GM23338 (cell line): ENCODE measurements at regions not wholly inside any gene's neighbourhood (a gene's known extent, or its start where the extent isn't known, plus 50 kb on each side); places are given as distances from the start of the nearest gene placed in this dataset.

Experiments used
- ATAC-seq: fragments of 200-7000 bp; cut with Tn5 transposase; 3 replicates; pipeline ENCODE4 v1.9.1; 2020
- DNase-seq: peaks from one replicate; pipeline ENCODE4 v3.0.0-alpha.2; 2015; ENCODE audit warnings: low spot score
- H2AFZ ChIP-seq: fragments of 200-600 bp; sonication (generic); 2 replicates; pipeline ENCODE4 v1.8.0; 2016; ENCODE audit warnings: antibody characterized with exemption, mild to moderate bottlenecking, moderate library complexity
- H3F3A ChIP-seq: fragments of 200-600 bp; sonication (generic); replicated peaks from 2 replicates; pipeline ENCODE4 v1.8.0; 2017; ENCODE audit warnings: antibody characterized with exemption, mixed run types, low read depth
- H3K27ac ChIP-seq: fragments of 200-600 bp; sonication (generic); 2 replicates; pipeline ENCODE4 v1.6.1; 2016; ENCODE audit warnings: low read depth
- H3K27me3 ChIP-seq: fragments of 200-600 bp; sonication (generic); 2 replicates; pipeline ENCODE4 v1.8.0; 2016; ENCODE audit warnings: mild to moderate bottlenecking, mixed run types, moderate library complexity; ENCODE audit not compliant: insufficient read depth
- H3K36me3 ChIP-seq: fragments of 200-600 bp; sonication (generic); 2 replicates; pipeline ENCODE4 v1.8.0; 2016; ENCODE audit warnings: mild to moderate bottlenecking; ENCODE audit not compliant: insufficient read depth
- H3K4me1 ChIP-seq: fragments of 200-600 bp; sonication (generic); 2 replicates; pipeline ENCODE4 v1.8.0; 2016; ENCODE audit warnings: mild to moderate bottlenecking, moderate library complexity; ENCODE audit not compliant: insufficient read depth
- H3K4me2 ChIP-seq: fragments of 200-600 bp; sonication (generic); 2 replicates; pipeline ENCODE4 v1.7.1; 2017; ENCODE audit warnings: mixed run types
- H3K4me3 ChIP-seq: fragments of 200-600 bp; sonication (generic); 2 replicates; pipeline ENCODE4 v1.6.1; 2016; ENCODE audit warnings: mixed run types
- H3K79me2 ChIP-seq: fragments of 200-600 bp; sonication (generic); replicated peaks from 2 replicates; pipeline ENCODE4 v1.8.0; 2017; ENCODE audit warnings: mild to moderate bottlenecking; ENCODE audit not compliant: insufficient read depth
- H3K9me2 ChIP-seq: fragments of 200-600 bp; sonication (generic); 2 replicates; pipeline ENCODE4 v1.8.0; 2017; ENCODE audit not compliant: insufficient read depth
- H4K20me1 ChIP-seq: fragments of 200-600 bp; sonication (generic); replicated peaks from 2 replicates; pipeline ENCODE4 v1.8.0; 2017; ENCODE audit warnings: mild to moderate bottlenecking; ENCODE audit not compliant: insufficient read depth
- H3K27ac Mint-ChIP-seq: 2 replicates; pipeline ENCODE4 v1.8.0; 2020; ENCODE audit warnings: inconsistent platforms, mild to moderate bottlenecking, moderate library complexity, mixed read lengths
- H3K27me3 Mint-ChIP-seq: 3 replicates; pipeline ENCODE4 v1.8.0; 2022; ENCODE audit warnings: low read depth, mild to moderate bottlenecking, moderate library complexity, mixed read lengths, inconsistent platforms; ENCODE audit not compliant: insufficient read depth, poor library complexity
- H3K36me3 Mint-ChIP-seq: 3 replicates; pipeline ENCODE4 v1.8.0; 2021; ENCODE audit warnings: low read depth, mild to moderate bottlenecking, inconsistent platforms, moderate library complexity, mixed read lengths
- H3K4me1 Mint-ChIP-seq: 3 replicates; pipeline ENCODE4 v1.8.0; 2020; ENCODE audit warnings: mild to moderate bottlenecking, inconsistent platforms, mixed read lengths
- H3K4me3 Mint-ChIP-seq: 3 replicates; pipeline ENCODE4 v1.8.0; 2021; ENCODE audit warnings: moderate library complexity, mild to moderate bottlenecking, inconsistent platforms, mixed read lengths
- H3K9me3 Mint-ChIP-seq: 3 replicates; pipeline ENCODE4 v1.8.0; 2020; ENCODE audit warnings: moderate library complexity, mild to moderate bottlenecking, inconsistent platforms, mixed read lengths
- CTCF ChIP-seq, 2 experiments: fragments of 200-600 bp in 1 of 2; sonication (generic) in 1 of 2; conservative IDR thresholded peaks; 2 replicates each; pipeline versions ENCODE4 v1.5.1 to v1.6.1; 2016 to 2017; ENCODE audit warnings: antibody characterized with exemption in 2 of 2, low read depth in 2 of 2, mild to moderate bottlenecking in 2 of 2, moderate library complexity in 1 of 2
- EZH2phosphoT487 ChIP-seq: fragments of 200-600 bp; sonication (generic); IDR thresholded peaks from one replicate; pipeline ENCODE4 v1.8.1; 2018; ENCODE audit warnings: antibody characterized with exemption; ENCODE audit not compliant: unreplicated experiment
- JUNB ChIP-seq: IDR thresholded peaks from one replicate; pipeline ENCODE4 v1.6.1; 2016; ENCODE audit warnings: antibody characterized with exemption; ENCODE audit not compliant: unreplicated experiment
- NANOG ChIP-seq: IDR thresholded peaks from 2 replicates; pipeline ENCODE4 v1.6.1; 2016; ENCODE audit warnings: antibody characterized with exemption, borderline replicate concordance
- POLR2AphosphoS5 ChIP-seq: IDR thresholded peaks from 2 replicates; pipeline ENCODE4 v1.6.1; 2016; ENCODE audit warnings: antibody characterized with exemption, low read depth
- REST ChIP-seq: IDR thresholded peaks from one replicate; pipeline ENCODE4 v1.6.1; 2018; ENCODE audit warnings: antibody characterized with exemption; ENCODE audit not compliant: unreplicated experiment
- STAT1 ChIP-seq: IDR thresholded peaks from one replicate; pipeline ENCODE4 v1.6.1; 2016; ENCODE audit warnings: antibody characterized with exemption; ENCODE audit not compliant: unreplicated experiment
- ZNF331 ChIP-seq: fragments of 250-450 bp; sonication (Bioruptor Pico); IDR thresholded peaks from 2 replicates; pipeline ENCODE4 v1.5.0; 2020; ENCODE audit warnings: low read depth, mild to moderate bottlenecking, moderate library complexity
- ZNF462 ChIP-seq: fragments of 250-450 bp; sonication (Bioruptor Pico); IDR thresholded peaks from 2 replicates; pipeline ENCODE4 v1.5.0; 2020; ENCODE audit warnings: mild to moderate bottlenecking, moderate library complexity

- no peaks in the 10 kb centered on the region for H4K20me1 ChIP-seq
- peaks cover 3% of the 10 kb centered on the region; the same call in 1 of the 2 replicates for H3K36me3 ChIP-seq
- DNase-seq (no peak), ATAC-seq (no peak)
- Mint-ChIP-seq H3K4me1 (peaks cover 10% of the 10 kb centered on the region; the same call in 2 of the 3 replicates), H3K36me3 (peaks cover 4% of the 10 kb centered on the region; the same call in 2 of the 3 replicates), H3K9me3 (peaks cover 8% of the 10 kb centered on the region), H3K27ac (no peak overlapping the region), H3K27me3 (peaks cover 2% of the 10 kb centered on the region), H3K4me3 (no peak overlapping the region)
- H3K9me2 ChIP-seq, result peaks cover 10% of the 10 kb centered on the region; the same call in 1 of the 2 replicates
- no peaks in the 10 kb centered on the region for H3K79me2 ChIP-seq
- H3K4me1 ChIP-seq, result peaks cover 11% of the 10 kb centered on the region; the same call in 1 of the 2 replicates
- TF ChIP-seq STAT1 (no peak), CTCF (conservative IDR thresholded peaks at IDR 0.05; ENCODE audit: low read depth in 2 of 2) (no peak)
- H3K4me3 ChIP-seq, result no peak overlapping the region
- H3F3A ChIP-seq, result no peaks in the 10 kb centered on the region
- no peaks in the 10 kb centered on the region for H3K27me3 ChIP-seq
- no peak overlapping the region for H3K4me2 ChIP-seq
- H3K27ac ChIP-seq, result no peak overlapping the region
- H2AFZ ChIP-seq, result 0 out of 2 replicates have a peak overlapping the region, but pooled peaks have one; percentile 7
Observed at GRCh38 chr10:33506838-33507661, 172.6 kb upstream of the NRP1 start.

GRCh38 chr10:33506391-33506790 is 171.9 kb upstream of the NRP1 start:
- Histone ChIP-seq H3K27ac (no peak overlapping the region), H3K9me2 (peaks cover 10% of the 10 kb centered on the region), H3F3A (no peaks in the 10 kb centered on the region), H4K20me1 (no peaks in the 10 kb centered on the region), H3K79me2 (no peaks in the 10 kb centered on the region), H3K4me1 (peaks cover 11% of the 10 kb centered on the region; the same call in 1 of the 2 replicates), H3K36me3 (peaks cover 3% of the 10 kb centered on the region; the same call in 1 of the 2 replicates), H3K27me3 (no peaks in the 10 kb centered on the region), H2AFZ (no peak overlapping the region), H3K4me3 (no peak overlapping the region), H3K4me2 (no peak overlapping the region)
- Mint-ChIP-seq H3K36me3 (peaks cover 7% of the 10 kb centered on the region), H3K27me3 (peaks cover 2% of the 10 kb centered on the region), H3K4me1 (peaks cover 10% of the 10 kb centered on the region; the same call in 2 of the 3 replicates), H3K27ac (no peak overlapping the region), H3K4me3 (no peak overlapping the region), H3K9me3 (peaks cover 11% of the 10 kb centered on the region)
- ATAC-seq, result no peak
- DNase-seq, result no peak
- TF ChIP-seq REST, result no peak
- no peak for TF ChIP-seq JUNB
- no peak for TF ChIP-seq ZNF331 (CRISPR knock-in tag)
- TF ChIP-seq STAT1, result no peak
- no peak for TF ChIP-seq NANOG
- no peak for TF ChIP-seq POLR2AphosphoS5
- TF ChIP-seq ZNF462 (CRISPR knock-in tag), result no peak
- no peak for TF ChIP-seq EZH2phosphoT487
